ENCODE measurements at regions not wholly inside any gene's neighbourhood (a gene's known extent, or its start where the extent isn't known, plus 50 kb on each side); places are given as distances from the start of the nearest gene placed in this dataset.

DNA sequence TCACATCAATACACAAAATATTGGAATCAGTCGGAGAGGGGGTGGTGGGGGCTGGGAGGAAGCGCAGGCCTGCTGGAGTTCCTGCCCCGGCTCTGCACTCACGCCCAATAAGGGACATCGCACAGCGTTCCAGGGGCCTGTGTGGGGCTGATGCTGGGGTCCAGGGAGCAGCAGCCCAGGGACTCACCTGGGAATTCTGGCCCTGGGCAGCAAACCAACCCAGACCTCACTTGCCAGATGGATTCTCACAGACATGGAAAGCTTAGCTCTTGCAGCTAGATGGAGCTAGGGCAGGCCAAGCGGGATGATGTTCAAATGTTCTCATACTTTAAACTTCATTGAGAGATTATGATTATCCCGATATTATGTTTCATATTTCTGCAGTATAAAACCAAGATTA lies 266.6 kb upstream of the TANK start:
- TF ChIP-seq ZNF565 (CRISPR knock-in tag; conservative IDR thresholded peaks at IDR 0.05; ENCODE audit: low read depth), result no peak
- no peak for TF ChIP-seq ZFP30 (CRISPR knock-in tag; IDR thresholded peaks at IDR 0.05)
- TF ChIP-seq, protein P1, sequence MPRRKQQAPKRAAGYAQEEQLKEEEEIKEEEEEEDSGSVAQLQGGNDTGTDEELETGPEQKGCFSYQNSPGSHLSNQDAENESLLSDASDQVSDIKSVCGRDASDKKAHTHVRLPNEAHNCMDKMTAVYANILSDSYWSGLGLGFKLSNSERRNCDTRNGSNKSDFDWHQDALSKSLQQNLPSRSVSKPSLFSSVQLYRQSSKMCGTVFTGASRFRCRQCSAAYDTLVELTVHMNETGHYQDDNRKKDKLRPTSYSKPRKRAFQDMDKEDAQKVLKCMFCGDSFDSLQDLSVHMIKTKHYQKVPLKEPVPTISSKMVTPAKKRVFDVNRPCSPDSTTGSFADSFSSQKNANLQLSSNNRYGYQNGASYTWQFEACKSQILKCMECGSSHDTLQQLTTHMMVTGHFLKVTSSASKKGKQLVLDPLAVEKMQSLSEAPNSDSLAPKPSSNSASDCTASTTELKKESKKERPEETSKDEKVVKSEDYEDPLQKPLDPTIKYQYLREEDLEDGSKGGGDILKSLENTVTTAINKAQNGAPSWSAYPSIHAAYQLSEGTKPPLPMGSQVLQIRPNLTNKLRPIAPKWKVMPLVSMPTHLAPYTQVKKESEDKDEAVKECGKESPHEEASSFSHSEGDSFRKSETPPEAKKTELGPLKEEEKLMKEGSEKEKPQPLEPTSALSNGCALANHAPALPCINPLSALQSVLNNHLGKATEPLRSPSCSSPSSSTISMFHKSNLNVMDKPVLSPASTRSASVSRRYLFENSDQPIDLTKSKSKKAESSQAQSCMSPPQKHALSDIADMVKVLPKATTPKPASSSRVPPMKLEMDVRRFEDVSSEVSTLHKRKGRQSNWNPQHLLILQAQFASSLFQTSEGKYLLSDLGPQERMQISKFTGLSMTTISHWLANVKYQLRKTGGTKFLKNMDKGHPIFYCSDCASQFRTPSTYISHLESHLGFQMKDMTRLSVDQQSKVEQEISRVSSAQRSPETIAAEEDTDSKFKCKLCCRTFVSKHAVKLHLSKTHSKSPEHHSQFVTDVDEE (CRISPR knock-in tag; IDR thresholded peaks at IDR 0.05), result no peak
- TF ChIP-seq RARB (CRISPR knock-in tag; IDR thresholded peaks at IDR 0.05), result no peak
- TF ChIP-seq PPARA (CRISPR knock-in tag; IDR thresholded peaks at IDR 0.05; ENCODE audit: borderline replicate concordance), result no peak
- TF ChIP-seq ISL1 (CRISPR knock-in tag; IDR thresholded peaks at IDR 0.05), result no peak
- TF ChIP-seq ARNTL (CRISPR knock-in tag; IDR thresholded peaks at IDR 0.05; ENCODE audit: borderline replicate concordance, low read depth), result no peak
- TF ChIP-seq, protein P2, sequence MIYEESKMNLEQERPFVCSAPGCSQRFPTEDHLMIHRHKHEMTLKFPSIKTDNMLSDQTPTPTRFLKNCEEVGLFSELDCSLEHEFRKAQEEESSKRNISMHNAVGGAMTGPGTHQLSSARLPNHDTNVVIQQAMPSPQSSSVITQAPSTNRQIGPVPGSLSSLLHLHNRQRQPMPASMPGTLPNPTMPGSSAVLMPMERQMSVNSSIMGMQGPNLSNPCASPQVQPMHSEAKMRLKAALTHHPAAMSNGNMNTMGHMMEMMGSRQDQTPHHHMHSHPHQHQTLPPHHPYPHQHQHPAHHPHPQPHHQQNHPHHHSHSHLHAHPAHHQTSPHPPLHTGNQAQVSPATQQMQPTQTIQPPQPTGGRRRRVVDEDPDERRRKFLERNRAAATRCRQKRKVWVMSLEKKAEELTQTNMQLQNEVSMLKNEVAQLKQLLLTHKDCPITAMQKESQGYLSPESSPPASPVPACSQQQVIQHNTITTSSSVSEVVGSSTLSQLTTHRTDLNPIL (CRISPR knock-in tag; IDR thresholded peaks at IDR 0.05; ENCODE audit: low read depth), result no peak
- no peak for TF ChIP-seq BACH2 (CRISPR knock-in tag; IDR thresholded peaks at IDR 0.05; ENCODE audit: borderline replicate concordance)
- TF ChIP-seq ZNF8 (CRISPR knock-in tag; IDR thresholded peaks at IDR 0.05), result no peak
- TF ChIP-seq, protein P3, sequence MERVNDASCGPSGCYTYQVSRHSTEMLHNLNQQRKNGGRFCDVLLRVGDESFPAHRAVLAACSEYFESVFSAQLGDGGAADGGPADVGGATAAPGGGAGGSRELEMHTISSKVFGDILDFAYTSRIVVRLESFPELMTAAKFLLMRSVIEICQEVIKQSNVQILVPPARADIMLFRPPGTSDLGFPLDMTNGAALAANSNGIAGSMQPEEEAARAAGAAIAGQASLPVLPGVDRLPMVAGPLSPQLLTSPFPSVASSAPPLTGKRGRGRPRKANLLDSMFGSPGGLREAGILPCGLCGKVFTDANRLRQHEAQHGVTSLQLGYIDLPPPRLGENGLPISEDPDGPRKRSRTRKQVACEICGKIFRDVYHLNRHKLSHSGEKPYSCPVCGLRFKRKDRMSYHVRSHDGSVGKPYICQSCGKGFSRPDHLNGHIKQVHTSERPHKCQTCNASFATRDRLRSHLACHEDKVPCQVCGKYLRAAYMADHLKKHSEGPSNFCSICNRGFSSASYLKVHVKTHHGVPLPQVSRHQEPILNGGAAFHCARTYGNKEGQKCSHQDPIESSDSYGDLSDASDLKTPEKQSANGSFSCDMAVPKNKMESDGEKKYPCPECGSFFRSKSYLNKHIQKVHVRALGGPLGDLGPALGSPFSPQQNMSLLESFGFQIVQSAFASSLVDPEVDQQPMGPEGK (CRISPR knock-in tag; IDR thresholded peaks at IDR 0.05; ENCODE audit: borderline replicate concordance), result no peak
- no peak for TF ChIP-seq ZFP3 (CRISPR knock-in tag; IDR thresholded peaks at IDR 0.05)

Measured in SK-N-SH treated with all-trans-retinoic acid at 6 μM for 48 hours (cell line).